OCI-LY7 (cell line): ENCODE measurements at regions not wholly inside any gene's neighbourhood (a gene's known extent, or its start where the extent isn't known, plus 50 kb on each side); places are given as distances from the start of the nearest gene placed in this dataset.

Source experiments
- EZH2phosphoT487 ChIP-seq: fragments of 200-600 bp; sonication (generic); IDR thresholded peaks from 2 replicates; pipeline ENCODE4 v1.6.1; 2018; ENCODE audit warnings: low read depth, borderline replicate concordance, mild to moderate bottlenecking, mixed run types, antibody characterized with exemption, low read length, moderate library complexity, mixed read lengths
- TF ChIP-seq, protein P1 (sequence below): fragments of 200-600 bp; sonication (generic); conservative IDR thresholded peaks from 2 replicates; pipeline ENCODE4 v1.5.1; 2014; ENCODE audit warnings: mild to moderate bottlenecking, antibody characterized with exemption, low read length, moderate library complexity, mixed read lengths

DNA sequence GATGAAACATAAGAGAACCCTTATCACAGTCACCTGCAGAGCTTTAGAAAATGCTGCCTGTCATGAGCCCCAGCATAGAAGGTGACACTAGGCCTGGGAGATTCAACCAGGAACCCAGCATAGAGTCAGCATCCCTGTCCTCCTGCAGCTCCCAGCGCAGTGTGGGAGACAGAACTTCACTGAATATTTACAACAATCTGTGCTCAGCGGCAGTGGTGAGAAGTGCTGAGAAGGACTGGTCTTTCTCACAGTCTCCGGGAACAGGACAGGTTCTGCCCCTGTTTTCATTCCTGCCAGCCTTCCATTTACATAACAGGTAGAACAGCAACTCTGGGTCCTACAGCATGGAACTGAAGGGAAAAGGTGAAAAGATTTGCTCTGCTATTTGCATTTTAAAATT is 83.5 kb upstream of the GADD45A start:
- TF ChIP-seq, protein P1, sequence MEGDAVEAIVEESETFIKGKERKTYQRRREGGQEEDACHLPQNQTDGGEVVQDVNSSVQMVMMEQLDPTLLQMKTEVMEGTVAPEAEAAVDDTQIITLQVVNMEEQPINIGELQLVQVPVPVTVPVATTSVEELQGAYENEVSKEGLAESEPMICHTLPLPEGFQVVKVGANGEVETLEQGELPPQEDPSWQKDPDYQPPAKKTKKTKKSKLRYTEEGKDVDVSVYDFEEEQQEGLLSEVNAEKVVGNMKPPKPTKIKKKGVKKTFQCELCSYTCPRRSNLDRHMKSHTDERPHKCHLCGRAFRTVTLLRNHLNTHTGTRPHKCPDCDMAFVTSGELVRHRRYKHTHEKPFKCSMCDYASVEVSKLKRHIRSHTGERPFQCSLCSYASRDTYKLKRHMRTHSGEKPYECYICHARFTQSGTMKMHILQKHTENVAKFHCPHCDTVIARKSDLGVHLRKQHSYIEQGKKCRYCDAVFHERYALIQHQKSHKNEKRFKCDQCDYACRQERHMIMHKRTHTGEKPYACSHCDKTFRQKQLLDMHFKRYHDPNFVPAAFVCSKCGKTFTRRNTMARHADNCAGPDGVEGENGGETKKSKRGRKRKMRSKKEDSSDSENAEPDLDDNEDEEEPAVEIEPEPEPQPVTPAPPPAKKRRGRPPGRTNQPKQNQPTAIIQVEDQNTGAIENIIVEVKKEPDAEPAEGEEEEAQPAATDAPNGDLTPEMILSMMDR = no peak
- no peak for TF ChIP-seq EZH2phosphoT487
